ENCODE measurements at regions not wholly inside any gene's neighbourhood (a gene's known extent, or its start where the extent isn't known, plus 50 kb on each side); places are given as distances from the start of the nearest gene placed in this dataset.
"Not testable (repeated sequence)": the region's sequence is repeated elsewhere in the genome, so short reads cannot be mapped to it uniquely, and the experiment has no call there.

- no peak for DNase-seq (ENCODE audit: extremely low spot score in 2 of 2)
- Histone ChIP-seq H3K4me3 (no peak overlapping the region), H3K27ac (no peak overlapping the region), H3K36me3 (no peaks in the 10 kb centered on the region), H3K27me3 (no peaks in the 10 kb centered on the region), H3K4me1 (no peaks in the 10 kb centered on the region), H3K9me3 (no peaks in the 10 kb centered on the region)
- TF ChIP-seq CTCF (IDR thresholded peaks at IDR 0.05) = no peak
- TF ChIP-seq POLR2AphosphoS5 (IDR thresholded peaks at IDR 0.05; ENCODE audit: insufficient read depth in 1 of 2, low read depth in 1 of 2) = no peak
- no peak for TF ChIP-seq POLR2A (IDR thresholded peaks at IDR 0.05)
- intact Hi-C loops (cut with DNase I) = no loop called here
Observed at GRCh38 chr4:187125062-187125461, 401.4 kb upstream of the FAT1 start.

GRCh38 chr4:187127456-187127855 is 403.8 kb upstream of the FAT1 start:
- intact Hi-C loops (cut with DNase I) = no loop called here
- Histone ChIP-seq H3K27me3 (no peaks in the 10 kb centered on the region), H3K27ac (no peak overlapping the region), H3K4me3 (no peak overlapping the region), H3K4me1 (no peaks in the 10 kb centered on the region), H3K9me3 (no peaks in the 10 kb centered on the region), H3K36me3 (no peaks in the 10 kb centered on the region)
- no peak for DNase-seq (ENCODE audit: extremely low spot score in 2 of 2)
- no peak for TF ChIP-seq POLR2A (IDR thresholded peaks at IDR 0.05)
- TF ChIP-seq POLR2AphosphoS5 (IDR thresholded peaks at IDR 0.05; ENCODE audit: insufficient read depth in 1 of 2, low read depth in 1 of 2) = no peak
- no peak for TF ChIP-seq CTCF (IDR thresholded peaks at IDR 0.05)

- no peak overlapping the region for H3K4me3 ChIP-seq
- TF ChIP-seq POLR2A (IDR thresholded peaks at IDR 0.05) = no peak
- TF ChIP-seq CTCF (IDR thresholded peaks at IDR 0.05) = no peak
- no peak for TF ChIP-seq POLR2AphosphoS5 (IDR thresholded peaks at IDR 0.05; ENCODE audit: insufficient read depth in 1 of 2, low read depth in 1 of 2)
- intact Hi-C loops (cut with DNase I) = no loop called here
- no peaks in the 10 kb centered on the region for H3K4me1 ChIP-seq
- H3K9me3 ChIP-seq = no peaks in the 10 kb centered on the region
- no peaks in the 10 kb centered on the region for H3K36me3 ChIP-seq
- H3K27me3 ChIP-seq = no peaks in the 10 kb centered on the region
- no peak for DNase-seq (ENCODE audit: extremely low spot score in 2 of 2)
- no peak overlapping the region for H3K27ac ChIP-seq
Observed at GRCh38 chr4:187128222-187128621, 404.6 kb upstream of the FAT1 start.

- intact Hi-C loops (cut with DNase I) = no loop called here
- TF ChIP-seq POLR2A (IDR thresholded peaks at IDR 0.05) (no peak), CTCF (IDR thresholded peaks at IDR 0.05) (no peak), POLR2AphosphoS5 (IDR thresholded peaks at IDR 0.05; ENCODE audit: insufficient read depth in 1 of 2, low read depth in 1 of 2) (no peak)
- Histone ChIP-seq H3K4me3 (no peak overlapping the region), H3K36me3 (no peaks in the 10 kb centered on the region), H3K9me3 (no peaks in the 10 kb centered on the region), H3K27ac (no peak overlapping the region), H3K27me3 (no peaks in the 10 kb centered on the region), H3K4me1 (no peaks in the 10 kb centered on the region)
- DNase-seq (ENCODE audit: extremely low spot score in 2 of 2) = no peak
Observed at GRCh38 chr4:187128976-187129375, 405.3 kb upstream of the FAT1 start.

- H3K27me3 ChIP-seq; DNase-seq (ENCODE audit: extremely low spot score in 2 of 2); intact Hi-C loops (cut with DNase I): not testable (repeated sequence)
Observed at GRCh38 chr4:187131826-187132225, 408.2 kb upstream of the FAT1 start.

GRCh38 chr4:187135878-187136277 is 412.2 kb upstream of the FAT1 start:
- Histone ChIP-seq H3K4me3 (no peak overlapping the region), H3K9me3 (no peaks in the 10 kb centered on the region), H3K27ac (no peak overlapping the region), H3K27me3 (no peaks in the 10 kb centered on the region), H3K36me3 (no peaks in the 10 kb centered on the region), H3K4me1 (no peaks in the 10 kb centered on the region)
- intact Hi-C loops (cut with DNase I) = no loop called here
- TF ChIP-seq CTCF (IDR thresholded peaks at IDR 0.05) (no peak), POLR2A (IDR thresholded peaks at IDR 0.05) (no peak), POLR2AphosphoS5 (IDR thresholded peaks at IDR 0.05; ENCODE audit: insufficient read depth in 1 of 2, low read depth in 1 of 2) (no peak)
- DNase-seq (ENCODE audit: extremely low spot score in 2 of 2) = no peak

More at GRCh38 chr4:187131826-187132225, 408.2 kb upstream of the FAT1 start:
- H3K27ac ChIP-seq, H3K4me1 ChIP-seq, H3K9me3 ChIP-seq, H3K4me3 ChIP-seq, H3K36me3 ChIP-seq: not testable (repeated sequence)
